NCI-H1930 (cell line): ENCODE measurements at regions not wholly inside any gene's neighbourhood (a gene's known extent, or its start where the extent isn't known, plus 50 kb on each side); places are given as distances from the start of the nearest gene placed in this dataset.
"Not testable (repeated sequence)": the region's sequence is repeated elsewhere in the genome, so short reads cannot be mapped to it uniquely, and the experiment has no call there.

Source experiments
- DNase-seq, 2 experiments: peaks; one replicate each; lab custom pipeline; 2025; lab: John Stamatoyannopoulos, UW

- DNase-seq, result no peak
These were observed 60.2 kb downstream of the GLUL start for GRCh38 chr1:182331387-182331786.

- DNase-seq, result no peak
These were observed 61.3 kb downstream of the GLUL start for GRCh38 chr1:182330303-182330702.

GRCh38 chr1:182329471-182329870 is 62.1 kb downstream of the GLUL start:
- DNase-seq, result no peak

- no peak for DNase-seq
These were observed 63.0 kb downstream of the GLUL start for GRCh38 chr1:182328591-182328990.

- DNase-seq, result no peak
These were observed 66.3 kb downstream of the GLUL start for GRCh38 chr1:182325339-182325738.

GRCh38 chr1:182321532-182321931 is 70.1 kb downstream of the GLUL start:
- not testable (repeated sequence) for DNase-seq

- no peak for DNase-seq
These were observed 73.9 kb downstream of the GLUL start for GRCh38 chr1:182317611-182318161.

GRCh38 chr1:182316454-182316853 is 75.1 kb downstream of the GLUL start:
- not testable (repeated sequence) for DNase-seq

GRCh38 chr1:182315167-182315556 is 76.4 kb downstream of the GLUL start:
- DNase-seq, result no peak

- DNase-seq, result no peak
These were observed 81.8 kb downstream of the GLUL start for GRCh38 chr1:182309631-182310351.

- DNase-seq, result no peak
These were observed 82.8 kb downstream of the GLUL start for GRCh38 chr1:182308826-182309225.

GRCh38 chr1:182307486-182307885 is 84.1 kb downstream of the GLUL start:
- not testable (repeated sequence) for DNase-seq

GRCh38 chr1:182305861-182306260 is 85.7 kb downstream of the GLUL start:
- no peak for DNase-seq

GRCh38 chr1:182304627-182305026 is 87.0 kb downstream of the GLUL start:
- DNase-seq, result no peak

- no peak for DNase-seq
These were observed 87.4 kb downstream of the GLUL start for GRCh38 chr1:182304218-182304617.

- no peak for DNase-seq
These were observed 87.8 kb downstream of the GLUL start for GRCh38 chr1:182303778-182304177.

- DNase-seq, result no peak
These were observed 90.0 kb downstream of the GLUL start for GRCh38 chr1:182301467-182302198.

- no peak for DNase-seq
These were observed 90.6 kb downstream of the GLUL start for GRCh38 chr1:182301026-182301436.

- DNase-seq, result no peak
These were observed 91.6 kb downstream of the GLUL start for GRCh38 chr1:182299728-182300616.

GRCh38 chr1:182299054-182299727 is 92.4 kb downstream of the GLUL start:
- DNase-seq, result not testable (repeated sequence)

GRCh38 chr1:182297335-182297734 is 94.3 kb downstream of the GLUL start:
- no peak for DNase-seq

GRCh38 chr1:182295697-182296096 is 95.9 kb downstream of the GLUL start:
- DNase-seq, result no peak
